GM18909 (cell line): ENCODE measurements at regions not wholly inside any gene's neighbourhood (a gene's known extent, or its start where the extent isn't known, plus 50 kb on each side); places are given as distances from the start of the nearest gene placed in this dataset.

Experiments used
- ATAC-seq: cut with Tn5 transposase; IDR thresholded peaks from one replicate; pipeline ENCODE4 v1.9.1; 2021; ENCODE audit warnings: mild to moderate bottlenecking; ENCODE audit not compliant: unreplicated experiment, poor library complexity

- ATAC-seq, result no peak
These were observed 108.4 kb upstream of the DPH6 start for GRCh38 chr15:35654332-35654731.

GRCh38 chr15:35657679-35658311, 111.8 kb upstream of the DPH6 start:
- ATAC-seq, result no peak

- no peak for ATAC-seq
These were observed 118.0 kb upstream of the DPH6 start for GRCh38 chr15:35663956-35664355.

- ATAC-seq, result no peak
These were observed 120.1 kb upstream of the DPH6 start for GRCh38 chr15:35665896-35666536.

GRCh38 chr15:35667908-35668307, 121.9 kb upstream of the DPH6 start:
- no peak for ATAC-seq

GRCh38 chr15:35669021-35669420, 123.1 kb upstream of the DPH6 start:
- ATAC-seq, result no peak

- ATAC-seq, result no peak
These were observed 123.6 kb upstream of the DPH6 start for GRCh38 chr15:35669432-35670045.

- no peak for ATAC-seq
These were observed 125.2 kb upstream of the DPH6 start for GRCh38 chr15:35671197-35671596.

- no peak for ATAC-seq
These were observed 126.0 kb upstream of the DPH6 start for GRCh38 chr15:35671981-35672380.

GRCh38 chr15:35673093-35673684, 127.2 kb upstream of the DPH6 start:
- ATAC-seq, result peak; percentile 70

GRCh38 chr15:35674873-35675781, 129.2 kb upstream of the DPH6 start:
- ATAC-seq, result no peak

- ATAC-seq, result no peak
These were observed 132.8 kb upstream of the DPH6 start for GRCh38 chr15:35678774-35679173.

GRCh38 chr15:35679186-35679585, 133.2 kb upstream of the DPH6 start:
- ATAC-seq, result no peak

GRCh38 chr15:35680951-35681350, 135.0 kb upstream of the DPH6 start:
- no peak for ATAC-seq

- ATAC-seq, result no peak
These were observed 140.4 kb upstream of the DPH6 start for GRCh38 chr15:35686347-35686746.

GRCh38 chr15:35689266-35689665, 143.3 kb upstream of the DPH6 start:
- no peak for ATAC-seq

- no peak for ATAC-seq
These were observed 144.1 kb upstream of the DPH6 start for GRCh38 chr15:35690089-35690488.

- ATAC-seq, result no peak
These were observed 144.7 kb upstream of the DPH6 start for GRCh38 chr15:35690698-35691116.

- ATAC-seq, result no peak
These were observed 145.3 kb upstream of the DPH6 start for GRCh38 chr15:35691173-35691761.
